ENCODE measurements at regions not wholly inside any gene's neighbourhood (a gene's known extent, or its start where the extent isn't known, plus 50 kb on each side); places are given as distances from the start of the nearest gene placed in this dataset.

- TF ChIP-seq CTCF (IDR thresholded peaks at IDR 0.05; ENCODE audit: poor library complexity): no peak
- TF ChIP-seq EZH2 (IDR thresholded peaks at IDR 0.05; ENCODE audit: borderline replicate concordance): no peak
- no peak for TF ChIP-seq EZH2phosphoT487 (IDR thresholded peaks at IDR 0.05; ENCODE audit: low read depth, severe bottlenecking, unreplicated experiment)
These were observed 335.8 kb downstream of the RAD51AP2 start for GRCh38 chr2:17182399-17182798.

All from hepatocyte (in vitro differentiated cells).